ENCODE measurements at regions not wholly inside any gene's neighbourhood (a gene's known extent, or its start where the extent isn't known, plus 50 kb on each side); places are given as distances from the start of the nearest gene placed in this dataset.

DNA sequence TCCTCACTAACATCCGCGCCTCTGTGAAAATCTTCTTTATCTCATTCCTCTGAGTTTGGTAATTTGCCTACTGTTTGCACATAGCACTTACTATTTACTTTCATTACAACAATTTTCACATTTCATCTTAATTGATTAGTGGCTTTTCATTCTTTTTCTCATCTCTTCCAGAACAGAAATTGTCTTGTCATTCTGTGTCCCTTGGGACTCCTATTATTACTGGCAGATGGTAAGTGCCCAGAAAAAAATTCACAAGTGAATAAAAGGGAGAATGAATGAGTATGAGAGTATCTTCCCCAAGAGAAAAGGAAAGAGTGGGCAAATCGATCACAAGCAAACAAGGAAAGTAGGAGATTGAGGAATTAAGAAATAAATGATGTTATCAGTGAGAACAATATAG, 876.1 kb downstream of the TLE4 start:
- DNase-seq (ENCODE audit: low spot score) = no peak
- Histone ChIP-seq H3K79me2 (no peaks in the 10 kb centered on the region), H3K27ac (no peak overlapping the region), H2AFZ (no peak overlapping the region), H3K36me3 (replicated peaks; ENCODE audit: insufficient read depth, low read depth) (no peaks in the 10 kb centered on the region), H3K4me3 (no peak overlapping the region), H3K9me2 (replicated peaks; ENCODE audit: insufficient read depth) (no peaks in the 10 kb centered on the region), H4K20me1 (ENCODE audit: insufficient read depth, poor library complexity, severe bottlenecking) (no peaks in the 10 kb centered on the region), H3K9me3 (ENCODE audit: low read depth) (no peaks in the 10 kb centered on the region), H3K4me1 (ENCODE audit: insufficient read depth) (no peaks in the 10 kb centered on the region), H3K4me2 (no peak overlapping the region), H3K27me3 (no peaks in the 10 kb centered on the region)
- no peak for TF ChIP-seq CTCF (IDR thresholded peaks at IDR 0.05; ENCODE audit: poor library complexity)
- TF ChIP-seq EZH2phosphoT487 (IDR thresholded peaks at IDR 0.05; ENCODE audit: low read depth, severe bottlenecking, unreplicated experiment) = no peak
- TF ChIP-seq EZH2 (IDR thresholded peaks at IDR 0.05; ENCODE audit: borderline replicate concordance) = no peak
- WGBS (ENCODE audit: low lambda C conversion rate, missing lambda C conversion rate) = 90% methylated on average over 3 of the region's 3 CpGs

DNA sequence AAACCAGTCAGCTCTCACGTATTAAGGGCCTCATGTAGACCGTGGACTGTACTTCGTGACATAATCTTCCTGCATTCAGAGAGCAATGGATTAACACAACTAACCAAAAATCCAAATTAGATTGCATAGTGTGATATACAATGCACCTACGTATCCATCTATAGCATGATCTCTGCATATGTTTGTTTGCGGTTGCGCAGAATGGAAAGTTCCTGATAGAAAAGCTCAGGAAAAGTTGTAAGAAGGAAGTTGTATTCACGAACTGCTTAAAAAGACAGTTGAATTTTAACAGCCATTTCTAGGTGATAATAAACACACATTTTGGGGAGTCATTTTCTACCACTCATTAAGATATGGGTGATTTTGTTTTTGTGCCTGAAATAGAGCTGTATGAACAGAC, 869.0 kb downstream of the TLE4 start:
- WGBS (ENCODE audit: low lambda C conversion rate, missing lambda C conversion rate) = 94% methylated on average over 7 of the region's 7 CpGs
- no peak for TF ChIP-seq CTCF (IDR thresholded peaks at IDR 0.05; ENCODE audit: poor library complexity)
- no peak for TF ChIP-seq EZH2phosphoT487 (IDR thresholded peaks at IDR 0.05; ENCODE audit: low read depth, severe bottlenecking, unreplicated experiment)
- TF ChIP-seq EZH2 (IDR thresholded peaks at IDR 0.05; ENCODE audit: borderline replicate concordance) = no peak
- H2AFZ ChIP-seq = no peak overlapping the region

DNA sequence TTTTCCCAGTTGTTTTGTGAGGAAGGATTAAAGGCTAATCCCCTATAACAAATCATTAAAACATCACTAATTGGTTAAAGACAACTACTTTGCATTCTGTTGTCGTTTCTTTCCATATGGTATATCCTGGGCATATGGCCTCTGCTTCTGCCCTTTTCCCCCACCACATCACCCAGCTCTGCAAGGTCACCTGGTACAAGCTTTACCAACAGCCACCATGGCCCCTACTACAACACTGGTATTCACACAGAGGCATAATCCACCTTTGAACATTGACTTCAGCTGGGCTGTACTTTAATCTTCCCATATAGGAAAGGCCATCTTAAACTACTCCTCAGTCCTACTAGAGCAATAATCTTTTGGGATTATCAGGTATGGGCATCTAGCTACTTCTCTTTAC, 866.1 kb downstream of the TLE4 start:
- WGBS (ENCODE audit: low lambda C conversion rate, missing lambda C conversion rate) = 47% methylated on average over 1 of the region's 1 CpG
- H3K27me3 ChIP-seq = no peaks in the 10 kb centered on the region
- no peak overlapping the region for H2AFZ ChIP-seq
- no peak overlapping the region for H3K4me2 ChIP-seq
- H3K4me1 ChIP-seq (ENCODE audit: insufficient read depth) = no peaks in the 10 kb centered on the region
- TF ChIP-seq EZH2 (IDR thresholded peaks at IDR 0.05; ENCODE audit: borderline replicate concordance) (no peak), CTCF (IDR thresholded peaks at IDR 0.05; ENCODE audit: poor library complexity) (no peak), EZH2phosphoT487 (IDR thresholded peaks at IDR 0.05; ENCODE audit: low read depth, severe bottlenecking, unreplicated experiment) (no peak)
- no peaks in the 10 kb centered on the region for H3K9me2 ChIP-seq (replicated peaks; ENCODE audit: insufficient read depth)
- H3K9me3 ChIP-seq (ENCODE audit: low read depth) = no peaks in the 10 kb centered on the region
- no peaks in the 10 kb centered on the region for H3K36me3 ChIP-seq (replicated peaks; ENCODE audit: insufficient read depth, low read depth)
- no peaks in the 10 kb centered on the region for H3K79me2 ChIP-seq
- no peak for DNase-seq (ENCODE audit: low spot score)
- H3K27ac ChIP-seq = no peak overlapping the region
- H3K4me3 ChIP-seq = no peak overlapping the region
- no peaks in the 10 kb centered on the region for H4K20me1 ChIP-seq (ENCODE audit: insufficient read depth, poor library complexity, severe bottlenecking)

More for the DNA sequence above, 869.0 kb downstream of the TLE4 start:
- H3K4me3 ChIP-seq = no peak overlapping the region
- no peak overlapping the region for H3K4me2 ChIP-seq
- no peaks in the 10 kb centered on the region for H3K36me3 ChIP-seq (replicated peaks; ENCODE audit: insufficient read depth, low read depth)
- no peaks in the 10 kb centered on the region for H3K4me1 ChIP-seq (ENCODE audit: insufficient read depth)
- H3K79me2 ChIP-seq = no peaks in the 10 kb centered on the region
- no peak overlapping the region for H3K27ac ChIP-seq
- no peak for DNase-seq (ENCODE audit: low spot score)
- H4K20me1 ChIP-seq (ENCODE audit: insufficient read depth, poor library complexity, severe bottlenecking) = no peaks in the 10 kb centered on the region
- H3K9me3 ChIP-seq (ENCODE audit: low read depth) = no peaks in the 10 kb centered on the region
- no peaks in the 10 kb centered on the region for H3K27me3 ChIP-seq
- H3K9me2 ChIP-seq (replicated peaks; ENCODE audit: insufficient read depth) = no peaks in the 10 kb centered on the region

DNA sequence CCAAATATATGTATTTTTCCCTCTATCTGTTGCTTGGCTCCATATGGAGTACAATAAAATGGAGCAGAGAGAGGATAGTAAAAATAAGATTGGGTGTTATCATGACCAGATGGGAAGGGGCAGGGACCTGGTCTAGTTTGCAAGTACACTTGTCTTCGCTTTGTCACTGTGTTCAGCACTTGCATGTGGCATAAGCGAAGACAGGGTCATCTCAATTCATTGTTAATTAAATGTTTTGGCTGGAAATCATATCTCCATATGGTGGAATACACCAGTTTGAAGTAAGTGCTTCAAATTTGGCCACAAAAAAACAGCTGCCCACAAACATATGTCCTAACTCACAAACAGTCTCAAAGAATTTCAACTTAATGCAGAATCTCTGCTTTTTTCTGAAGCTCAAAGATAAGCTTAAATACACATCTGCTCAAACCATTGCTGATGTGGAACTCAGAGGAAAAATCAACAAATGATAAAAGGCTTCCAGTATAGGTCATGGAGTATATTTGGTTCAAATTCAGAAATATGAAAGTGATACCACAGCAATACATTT, 865.4 kb downstream of the TLE4 start:
- Histone ChIP-seq H3K9me3 (ENCODE audit: low read depth) (no peaks in the 10 kb centered on the region), H3K4me1 (ENCODE audit: insufficient read depth) (no peaks in the 10 kb centered on the region), H3K79me2 (no peaks in the 10 kb centered on the region), H3K27me3 (no peaks in the 10 kb centered on the region), H3K4me3 (no peak overlapping the region), H3K4me2 (no peak overlapping the region), H3K27ac (no peak overlapping the region), H2AFZ (no peak overlapping the region), H4K20me1 (ENCODE audit: insufficient read depth, poor library complexity, severe bottlenecking) (no peaks in the 10 kb centered on the region), H3K9me2 (replicated peaks; ENCODE audit: insufficient read depth) (no peaks in the 10 kb centered on the region), H3K36me3 (replicated peaks; ENCODE audit: insufficient read depth, low read depth) (no peaks in the 10 kb centered on the region)
- 86% methylated on average over 2 of the region's 2 CpGs for whole genome bisulfite sequencing (ENCODE audit: low lambda C conversion rate, missing lambda C conversion rate)
- TF ChIP-seq CTCF (IDR thresholded peaks at IDR 0.05; ENCODE audit: poor library complexity) (no peak), EZH2phosphoT487 (IDR thresholded peaks at IDR 0.05; ENCODE audit: low read depth, severe bottlenecking, unreplicated experiment) (no peak), EZH2 (IDR thresholded peaks at IDR 0.05; ENCODE audit: borderline replicate concordance) (no peak)
- no peak for DNase-seq (ENCODE audit: low spot score)

Measured in hepatocyte (in vitro differentiated cells).